Amniotic stem cell (primary cell): ENCODE measurements at regions not wholly inside any gene's neighbourhood (a gene's known extent, or its start where the extent isn't known, plus 50 kb on each side); places are given as distances from the start of the nearest gene placed in this dataset.

Experiments
- DNase-seq: peaks from one replicate; lab custom pipeline; 2025; lab: John Stamatoyannopoulos, UW

- no peak for DNase-seq
These were observed 186.8 kb downstream of the ZEB2 start for GRCh38 chr2:144333143-144333555.

GRCh38 chr2:144332356-144333142 lies 187.4 kb downstream of the ZEB2 start:
- peak; percentile 64 for DNase-seq

GRCh38 chr2:144331674-144332355 lies 188.1 kb downstream of the ZEB2 start:
- peak; percentile 60 for DNase-seq

GRCh38 chr2:144330951-144331673 lies 188.8 kb downstream of the ZEB2 start:
- no peak for DNase-seq

GRCh38 chr2:144329472-144329871 lies 190.4 kb downstream of the ZEB2 start:
- no peak for DNase-seq

- DNase-seq, result no peak
These were observed 191.0 kb downstream of the ZEB2 start for GRCh38 chr2:144328938-144329337.

GRCh38 chr2:144326825-144327224 lies 193.1 kb downstream of the ZEB2 start:
- DNase-seq, result no peak

GRCh38 chr2:144325086-144325485 lies 194.8 kb downstream of the ZEB2 start:
- DNase-seq, result no peak

GRCh38 chr2:144324446-144325045 lies 195.4 kb downstream of the ZEB2 start:
- no peak for DNase-seq

GRCh38 chr2:144323946-144324345 lies 196.0 kb downstream of the ZEB2 start:
- no peak for DNase-seq

- no peak for DNase-seq
These were observed 197.5 kb downstream of the ZEB2 start for GRCh38 chr2:144322379-144322778.

GRCh38 chr2:144320491-144320890 lies 199.4 kb downstream of the ZEB2 start:
- no peak for DNase-seq

GRCh38 chr2:144317071-144317738 lies 202.7 kb downstream of the ZEB2 start:
- no peak for DNase-seq

GRCh38 chr2:144310889-144311608 lies 208.9 kb downstream of the ZEB2 start:
- no peak for DNase-seq

GRCh38 chr2:144310484-144310883 lies 209.4 kb downstream of the ZEB2 start:
- no peak for DNase-seq

- no peak for DNase-seq
These were observed 212.2 kb downstream of the ZEB2 start for GRCh38 chr2:144307711-144308110.

GRCh38 chr2:144304202-144304601 lies 215.7 kb downstream of the ZEB2 start:
- no peak for DNase-seq

- no peak for DNase-seq
These were observed 219.3 kb downstream of the ZEB2 start for GRCh38 chr2:144300632-144301031.

- no peak for DNase-seq
These were observed 229.6 kb downstream of the ZEB2 start for GRCh38 chr2:144290276-144290675.

- no peak for DNase-seq
These were observed 231.5 kb downstream of the ZEB2 start for GRCh38 chr2:144288438-144288837.

- DNase-seq, result no peak
These were observed 234.6 kb downstream of the ZEB2 start for GRCh38 chr2:144285324-144285723.
